ENCODE measurements at regions not wholly inside any gene's neighbourhood (a gene's known extent, or its start where the extent isn't known, plus 50 kb on each side); places are given as distances from the start of the nearest gene placed in this dataset.

- Histone ChIP-seq H3K27me3 (replicated peaks in 1 of 2; ENCODE audit: control insufficient read depth in 2 of 2, insufficient read depth in 2 of 2, low read length in 1 of 2) (no peaks in the 10 kb centered on the region), H2AFZ (ENCODE audit: control insufficient read depth, low read depth, low read length) (no peak overlapping the region), H3K9me3 (replicated peaks; ENCODE audit: control insufficient read depth, insufficient read depth, low read length) (peaks cover 23% of the 10 kb centered on the region), H3K9ac (ENCODE audit: control insufficient read depth, insufficient read depth, low read length) (no peak overlapping the region), H3K79me2 (ENCODE audit: control insufficient read depth, insufficient read depth, low read length) (no peaks in the 10 kb centered on the region), H3K27ac (ENCODE audit: control insufficient read depth, insufficient read depth) (no peak overlapping the region), H3K4me1 (ENCODE audit: control insufficient read depth, insufficient read depth, low read length) (peaks cover 2% of the 10 kb centered on the region; the same call in 1 of the 2 replicates), H3K4me2 (ENCODE audit: control insufficient read depth, insufficient read depth) (no peak overlapping the region), H4K20me1 (ENCODE audit: control insufficient read depth, insufficient read depth) (no peaks in the 10 kb centered on the region), H3K36me3 (ENCODE audit: control insufficient read depth in 2 of 2, insufficient read depth in 2 of 2, low read length in 1 of 2) (no peaks in the 10 kb centered on the region), H3K4me3 (no peak overlapping the region)
- FAIRE-seq (no peak), DNase-seq (ENCODE audit: low read depth, low spot score) (no peak), ATAC-seq (no peak)
- WGBS (ENCODE audit: insufficient coverage, insufficient replicate concordance, low lambda C conversion rate, missing lambda C conversion rate), result 47% methylated on average over 7 of the region's 7 CpGs
- intact Hi-C loops (cut with micrococcal nuclease; ENCODE audit: unreplicated experiment), result no loop called here
- in situ Hi-C loops (cut with MboI), result no loop called here
- no TSS peak for BruUV-seq (replicated peaks)
- ChIA-PET POLR2A (no interaction called here), SMC1A (ENCODE audit: uncharacterized antibody, unreplicated experiment) (no interaction called here), RAD21 (ENCODE audit: unreplicated experiment) (no interaction called here), CTCF (no interaction called here)
- TF ChIP-seq MEF2A (IDR thresholded peaks at IDR 0.05; ENCODE audit: insufficient read depth, low read depth, low read length) (no peak), NR2C2 (IDR thresholded peaks at IDR 0.05; ENCODE audit: borderline replicate concordance, control insufficient read depth, insufficient read length, low read depth) (no peak), ZSCAN29 (IDR thresholded peaks at IDR 0.05) (no peak), SP1 (IDR thresholded peaks at IDR 0.05; ENCODE audit: low read depth, low read length) (no peak), SMC3 (IDR thresholded peaks at IDR 0.05; ENCODE audit: borderline replicate concordance, low read length) (no peak), SUZ12 (IDR thresholded peaks at IDR 0.05; ENCODE audit: unreplicated experiment) (no peak), DPF2 (IDR thresholded peaks at IDR 0.05) (no peak), NFIC (IDR thresholded peaks at IDR 0.05; ENCODE audit: low read depth, low read length) (no peak), PAX5 (IDR thresholded peaks at IDR 0.05; ENCODE audit: borderline replicate concordance, low read depth, low read length) (no peak), BCLAF1 (IDR thresholded peaks at IDR 0.05) (no peak), HDGF (IDR thresholded peaks at IDR 0.05) (no peak), RBBP5 (conservative IDR thresholded peaks at IDR 0.05) (no peak), JUND (IDR thresholded peaks at IDR 0.05; ENCODE audit: low read depth, low read length) (no peak), POLR2AphosphoS2 (IDR thresholded peaks at IDR 0.05; ENCODE audit: low read depth, low read length) (no peak), MTA3 (IDR thresholded peaks at IDR 0.05; ENCODE audit: borderline replicate concordance, low read length) (no peak)
These were observed 60.4 kb downstream of the PHETA1 start for GRCh38 chr12:111308473-111308872.
